Hematopoietic multipotent progenitor cell (in vitro differentiated cells): ENCODE measurements at regions not wholly inside any gene's neighbourhood (a gene's known extent, or its start where the extent isn't known, plus 50 kb on each side); places are given as distances from the start of the nearest gene placed in this dataset.
"Not testable (repeated sequence)": the region's sequence is repeated elsewhere in the genome, so short reads cannot be mapped to it uniquely, and the experiment has no call there.

ENCODE experiments used
- DNase-seq, 3 donors: peaks; one replicate each; pipeline ENCODE4 v3.0.0-alpha.2; 2011 to 2015; ENCODE audit warnings: low read depth in 2 of 3, low spot score in 2 of 3

- no peak for DNase-seq
These were observed 196.2 kb downstream of the RBM46 start for GRCh38 chr4:154977228-154977627.

GRCh38 chr4:154982187-154983047, 201.3 kb downstream of the RBM46 start:
- peak in 2 of 3 donors; percentile 23 to 58 for DNase-seq

GRCh38 chr4:154983714-154984113, 202.6 kb downstream of the RBM46 start:
- no peak for DNase-seq

GRCh38 chr4:154984148-154984547, 203.1 kb downstream of the RBM46 start:
- DNase-seq = no peak

- no peak for DNase-seq
These were observed 203.5 kb downstream of the RBM46 start for GRCh38 chr4:154984616-154985015.

- no peak for DNase-seq
These were observed 204.6 kb downstream of the RBM46 start for GRCh38 chr4:154985673-154986072.

GRCh38 chr4:154988511-154988910, 207.4 kb downstream of the RBM46 start:
- DNase-seq = no peak

GRCh38 chr4:154989511-154989910, 208.4 kb downstream of the RBM46 start:
- no peak for DNase-seq

GRCh38 chr4:154997866-154998265, 210.6 kb upstream of the NPY2R start:
- not testable (repeated sequence) for DNase-seq

- DNase-seq = no peak
These were observed 210.2 kb upstream of the NPY2R start for GRCh38 chr4:154998284-154998683.

- no peak for DNase-seq
These were observed 209.7 kb upstream of the NPY2R start for GRCh38 chr4:154998773-154999172.

GRCh38 chr4:154999950-155000578, 208.4 kb upstream of the NPY2R start:
- DNase-seq = no peak

- DNase-seq = no peak
These were observed 207.2 kb upstream of the NPY2R start for GRCh38 chr4:155001251-155001650.

GRCh38 chr4:155005395-155006090, 202.9 kb upstream of the NPY2R start:
- DNase-seq = no peak

- DNase-seq = no peak
These were observed 200.7 kb upstream of the NPY2R start for GRCh38 chr4:155007660-155008176.

- DNase-seq = no peak
These were observed 200.0 kb upstream of the NPY2R start for GRCh38 chr4:155008389-155008788.

GRCh38 chr4:155009288-155009687, 199.1 kb upstream of the NPY2R start:
- no peak for DNase-seq

GRCh38 chr4:155010376-155010775, 198.1 kb upstream of the NPY2R start:
- no peak for DNase-seq

GRCh38 chr4:155011163-155011780, 197.2 kb upstream of the NPY2R start:
- no peak for DNase-seq

GRCh38 chr4:155012469-155012868, 196.0 kb upstream of the NPY2R start:
- no peak for DNase-seq

- no peak for DNase-seq
These were observed 191.0 kb upstream of the NPY2R start for GRCh38 chr4:155017426-155017825.
